IPS-NIHi7 (cell line): ENCODE measurements at regions not wholly inside any gene's neighbourhood (a gene's known extent, or its start where the extent isn't known, plus 50 kb on each side); places are given as distances from the start of the nearest gene placed in this dataset.

Experiments used
- DNase-seq: peaks from one replicate; pipeline ENCODE4 v3.0.0; 2012; ENCODE audit warnings: mixed read lengths; ENCODE audit errors: extremely low spot score

- DNase-seq = peak; percentile 64
These were observed 398.1 kb upstream of the IRX1 start for GRCh38 chr5:3197304-3198073.

DNA sequence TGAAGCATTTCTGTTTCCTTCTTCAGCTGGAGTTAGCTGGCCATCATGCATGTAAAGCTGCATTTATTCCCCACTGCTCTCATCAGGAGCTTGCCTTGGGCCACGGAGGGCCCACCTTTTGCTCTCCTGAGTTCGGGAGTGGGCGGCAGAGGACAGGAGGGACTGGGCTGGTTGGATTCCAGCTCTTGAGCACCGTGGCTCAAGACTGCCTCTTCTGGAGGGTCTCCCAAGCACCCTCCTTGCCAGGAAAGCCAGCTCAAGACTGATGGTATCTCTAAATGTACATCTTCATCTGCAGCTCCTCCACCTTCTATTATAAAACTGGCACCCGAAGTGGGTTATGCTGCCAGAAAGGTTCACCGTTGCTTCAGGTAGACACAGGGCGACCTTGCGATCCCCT, 399.6 kb upstream of the IRX1 start:
- peak; percentile 62 for DNase-seq

- DNase-seq = no peak
These were observed 400.9 kb upstream of the IRX1 start for GRCh38 chr5:3194684-3195083.

DNA sequence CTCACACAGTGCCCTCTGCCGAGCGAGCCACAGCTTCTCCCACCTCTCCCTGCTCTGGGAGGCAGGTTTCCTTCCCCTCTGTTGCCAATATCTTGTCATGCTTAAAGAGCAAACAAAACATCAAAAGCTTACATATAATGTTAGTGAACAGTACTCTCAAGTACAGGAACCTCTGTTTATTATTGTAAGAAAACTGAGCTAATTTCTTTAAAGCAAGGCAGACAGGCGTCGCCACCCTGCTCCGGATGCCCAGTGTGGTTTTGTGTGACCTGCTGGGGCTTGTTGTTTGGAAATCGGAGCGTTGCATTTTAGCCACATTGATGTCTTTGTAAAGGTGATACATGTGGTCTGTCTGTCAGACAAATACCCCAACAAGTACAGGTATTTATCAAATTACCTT, 401.4 kb upstream of the IRX1 start:
- DNase-seq = no peak

GRCh38 chr5:3191585-3191984, 404.0 kb upstream of the IRX1 start:
- no peak for DNase-seq

- no peak for DNase-seq
These were observed 404.7 kb upstream of the IRX1 start for GRCh38 chr5:3190930-3191329.

- DNase-seq = no peak
These were observed 405.2 kb upstream of the IRX1 start for GRCh38 chr5:3190433-3190832.

DNA sequence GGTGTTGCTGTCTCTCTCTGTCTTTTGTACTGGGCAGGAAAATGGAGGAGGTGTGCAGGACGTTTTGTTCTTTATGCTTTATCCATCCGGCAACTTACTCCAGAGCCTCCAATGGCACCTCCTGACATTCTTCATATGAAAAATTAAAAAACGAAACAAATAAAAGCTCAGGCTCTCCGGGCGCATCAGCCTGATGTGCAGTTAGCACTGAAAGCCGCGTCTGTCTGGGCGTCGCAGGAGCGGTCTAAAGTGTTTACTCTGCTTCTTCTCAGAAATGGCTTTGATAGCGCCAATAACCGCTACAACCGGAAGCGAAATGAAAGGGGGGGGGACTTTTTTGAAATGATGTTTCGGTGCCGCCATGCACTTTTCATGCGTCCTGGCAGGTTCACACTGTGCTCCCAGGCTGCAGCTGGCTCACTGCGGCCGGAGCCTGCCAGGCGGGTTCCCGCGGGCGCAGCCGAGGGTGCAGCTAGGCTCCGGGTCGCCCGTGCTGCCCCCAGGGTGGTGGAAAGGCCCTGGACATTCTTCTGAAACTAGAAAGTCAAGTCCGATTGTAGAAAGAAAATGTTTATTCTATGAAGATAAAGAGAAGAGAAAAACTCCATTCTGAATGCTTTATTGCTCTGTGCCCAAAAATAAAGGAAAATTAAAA, 407.7 kb upstream of the IRX1 start:
- DNase-seq = no peak

- no peak for DNase-seq
These were observed 408.8 kb upstream of the IRX1 start for GRCh38 chr5:3186736-3187405.

GRCh38 chr5:3186156-3186555, 409.5 kb upstream of the IRX1 start:
- no peak for DNase-seq

DNA sequence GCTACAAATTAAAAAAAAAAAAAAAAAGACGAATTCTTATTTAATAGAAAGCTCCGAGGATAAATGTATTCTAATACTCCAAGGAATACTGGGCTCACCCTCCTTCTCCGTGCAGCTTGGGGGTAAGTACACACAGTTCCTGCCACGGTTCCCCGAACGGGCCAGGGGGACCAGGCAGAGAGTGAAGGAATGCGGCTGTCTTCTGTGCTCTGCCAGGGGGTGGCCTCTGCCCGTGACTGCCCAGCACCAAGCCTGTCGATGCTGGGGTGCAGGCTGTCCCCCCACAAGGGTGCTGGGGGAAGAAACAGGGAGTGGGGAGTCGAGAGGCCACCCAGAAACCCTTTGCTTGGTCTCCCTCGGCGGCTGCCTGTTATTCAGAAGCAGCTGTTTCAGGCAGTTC, 410.1 kb upstream of the IRX1 start:
- DNase-seq = no peak

- no peak for DNase-seq
These were observed 413.3 kb upstream of the IRX1 start for GRCh38 chr5:3182133-3182876.

GRCh38 chr5:3181671-3182070, 414.0 kb upstream of the IRX1 start:
- no peak for DNase-seq

DNA sequence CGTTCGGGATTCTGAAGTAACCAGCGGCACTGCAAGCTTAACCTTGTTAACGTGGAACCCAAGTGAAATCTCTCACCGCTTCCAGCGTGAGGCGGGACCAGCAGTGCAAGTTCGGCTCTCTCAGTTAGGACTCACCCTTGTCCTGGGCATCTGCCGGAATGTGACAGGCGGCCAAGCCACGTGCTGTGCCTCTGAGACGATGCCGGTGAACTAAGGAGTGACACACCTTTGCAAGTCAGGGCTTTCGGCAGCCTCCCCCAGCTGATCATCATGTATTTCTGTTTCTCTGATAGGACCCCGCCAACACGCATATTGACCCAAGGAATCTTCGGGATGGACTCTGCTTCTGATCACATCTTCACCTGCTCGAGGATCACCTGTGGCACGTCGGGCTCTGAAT, 415.0 kb upstream of the IRX1 start:
- DNase-seq = no peak

- peak; percentile 60 for DNase-seq
These were observed 416.4 kb upstream of the IRX1 start for GRCh38 chr5:3179220-3179619.

- DNase-seq = no peak
These were observed 418.3 kb upstream of the IRX1 start for GRCh38 chr5:3177338-3177737.

GRCh38 chr5:3175416-3175815, 420.2 kb upstream of the IRX1 start:
- DNase-seq = no peak

DNA sequence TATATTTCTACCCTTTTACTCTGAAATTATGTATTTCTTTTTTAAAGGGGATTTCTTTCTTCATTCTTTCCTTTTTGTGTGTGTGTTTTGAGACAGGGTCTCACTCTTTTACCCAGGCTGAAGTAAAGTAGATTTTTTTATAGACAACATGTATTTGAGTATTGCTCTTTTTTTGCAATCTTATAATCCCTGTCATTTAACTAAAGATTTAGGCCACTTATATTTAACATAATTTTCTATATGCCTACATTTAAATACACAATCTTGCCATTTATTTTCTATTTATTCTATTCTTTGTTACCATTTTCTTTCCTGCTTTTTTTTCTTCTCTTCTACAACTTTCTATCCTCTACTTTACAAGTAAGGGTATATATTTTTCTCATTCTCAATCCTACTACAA, 416.0 kb upstream of the IRX2 start:
- no peak for DNase-seq

GRCh38 chr5:3163626-3164025, 412.1 kb upstream of the IRX2 start:
- DNase-seq = no peak

GRCh38 chr5:3161672-3162071, 410.2 kb upstream of the IRX2 start:
- DNase-seq = no peak

- no peak for DNase-seq
These were observed 405.7 kb upstream of the IRX2 start for GRCh38 chr5:3157214-3157613.

GRCh38 chr5:3155717-3156116, 404.2 kb upstream of the IRX2 start:
- DNase-seq = no peak
